BE2C (cell line): ENCODE measurements at regions not wholly inside any gene's neighbourhood (a gene's known extent, or its start where the extent isn't known, plus 50 kb on each side); places are given as distances from the start of the nearest gene placed in this dataset.
"Not testable (repeated sequence)": the region's sequence is repeated elsewhere in the genome, so short reads cannot be mapped to it uniquely, and the experiment has no call there.

Experiments
- DNase-seq: peaks from one replicate; pipeline ENCODE4 v3.0.0-alpha.2; 2020
- H3K27me3 ChIP-seq: fragments of 250-450 bp; sonication (Bioruptor Pico); 2 replicates; pipeline ENCODE4 v1.5.1; 2020; ENCODE audit warnings: mild to moderate bottlenecking
- H3K36me3 ChIP-seq: fragments of 250-450 bp; sonication (Bioruptor Pico); 2 replicates; pipeline ENCODE4 v1.5.1; 2020; ENCODE audit warnings: mild to moderate bottlenecking
- H3K4me1 ChIP-seq: fragments of 250-450 bp; sonication (Bioruptor Pico); 2 replicates; pipeline ENCODE4 v1.5.1; 2020
- H3K4me3 ChIP-seq: 2 replicates; pipeline ENCODE4 v1.5.1; 2011; ENCODE audit warnings: low read depth, low read length
- H3K9me3 ChIP-seq: fragments of 250-450 bp; sonication (Bioruptor Pico); 2 replicates; pipeline ENCODE4 v1.5.1; 2020
- TF ChIP-seq, protein P1 (sequence below): IDR thresholded peaks from 2 replicates; pipeline ENCODE4 v1.5.1; 2012; ENCODE audit warnings: mild to moderate bottlenecking, low read depth, low read length

DNA sequence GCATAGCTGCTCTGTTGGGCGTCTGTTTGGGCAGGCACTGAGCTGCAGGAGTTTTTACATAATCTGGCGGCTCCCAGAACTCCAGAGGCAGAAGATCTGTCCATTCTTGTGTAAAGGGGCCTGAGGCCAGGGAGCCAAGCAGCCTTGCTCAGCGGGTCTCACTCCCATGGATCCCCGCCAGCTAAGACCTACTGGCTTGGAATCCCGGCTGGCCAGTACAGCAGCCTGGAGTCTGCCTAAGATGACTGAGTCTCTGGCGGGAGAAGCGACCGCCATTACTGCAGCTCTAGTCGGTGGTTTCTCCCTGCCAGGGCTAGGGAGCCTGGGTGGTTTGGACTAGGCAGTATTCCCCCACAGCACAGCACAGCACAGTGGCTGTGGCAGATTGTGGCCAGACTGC is 268.4 kb upstream of the SYNCRIP start:
- TF ChIP-seq, protein P1, sequence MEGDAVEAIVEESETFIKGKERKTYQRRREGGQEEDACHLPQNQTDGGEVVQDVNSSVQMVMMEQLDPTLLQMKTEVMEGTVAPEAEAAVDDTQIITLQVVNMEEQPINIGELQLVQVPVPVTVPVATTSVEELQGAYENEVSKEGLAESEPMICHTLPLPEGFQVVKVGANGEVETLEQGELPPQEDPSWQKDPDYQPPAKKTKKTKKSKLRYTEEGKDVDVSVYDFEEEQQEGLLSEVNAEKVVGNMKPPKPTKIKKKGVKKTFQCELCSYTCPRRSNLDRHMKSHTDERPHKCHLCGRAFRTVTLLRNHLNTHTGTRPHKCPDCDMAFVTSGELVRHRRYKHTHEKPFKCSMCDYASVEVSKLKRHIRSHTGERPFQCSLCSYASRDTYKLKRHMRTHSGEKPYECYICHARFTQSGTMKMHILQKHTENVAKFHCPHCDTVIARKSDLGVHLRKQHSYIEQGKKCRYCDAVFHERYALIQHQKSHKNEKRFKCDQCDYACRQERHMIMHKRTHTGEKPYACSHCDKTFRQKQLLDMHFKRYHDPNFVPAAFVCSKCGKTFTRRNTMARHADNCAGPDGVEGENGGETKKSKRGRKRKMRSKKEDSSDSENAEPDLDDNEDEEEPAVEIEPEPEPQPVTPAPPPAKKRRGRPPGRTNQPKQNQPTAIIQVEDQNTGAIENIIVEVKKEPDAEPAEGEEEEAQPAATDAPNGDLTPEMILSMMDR, result no peak
- Histone ChIP-seq H3K27me3 (no peaks in the 10 kb centered on the region), H3K4me1 (no peaks in the 10 kb centered on the region), H3K36me3 (no peaks in the 10 kb centered on the region), H3K4me3 (no peak overlapping the region), H3K9me3 (no peaks in the 10 kb centered on the region)
- DNase-seq, result no peak

DNA sequence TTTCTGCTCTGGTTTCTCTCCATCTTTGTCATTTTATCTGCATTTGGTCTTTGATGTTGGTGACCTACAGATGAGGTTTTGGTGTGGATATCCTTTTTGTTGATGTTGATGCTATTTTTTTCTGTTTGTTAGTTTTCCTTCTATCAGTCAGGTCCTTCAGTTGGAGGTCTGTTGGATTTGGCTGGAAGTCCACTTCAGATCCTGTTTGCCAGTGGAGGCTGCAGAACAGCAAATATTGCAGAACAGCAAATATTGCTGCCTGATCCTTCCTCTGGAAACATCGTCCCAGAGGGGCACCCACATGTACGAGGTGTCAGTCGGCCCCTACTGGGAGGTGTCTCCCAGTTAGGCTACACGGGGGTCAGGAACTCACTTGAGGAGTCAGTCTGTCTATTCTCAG is 265.4 kb upstream of the SYNCRIP start:
- H3K9me3 ChIP-seq, H3K36me3 ChIP-seq, H3K4me1 ChIP-seq, DNase-seq, H3K27me3 ChIP-seq, H3K4me3 ChIP-seq: not testable (repeated sequence)

DNA sequence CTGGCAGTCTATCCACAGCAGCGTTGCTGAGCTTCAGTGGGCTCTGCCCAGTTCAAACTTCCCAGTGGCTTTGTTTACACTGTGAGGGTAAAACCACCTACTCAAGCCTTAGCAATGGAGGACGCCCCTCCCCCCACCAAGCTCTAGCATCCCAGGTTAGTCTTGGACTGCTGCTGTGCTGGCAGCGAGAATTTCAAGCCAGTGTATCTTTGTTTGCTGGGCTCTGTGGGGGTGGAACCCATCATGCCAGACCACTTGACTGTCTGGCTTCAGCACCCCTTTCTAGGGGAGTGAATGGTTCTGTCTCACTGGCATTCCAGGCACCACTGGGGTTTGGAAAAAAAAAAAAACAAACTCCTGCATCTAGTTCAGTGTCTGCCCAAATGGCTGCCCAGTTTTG is 249.7 kb upstream of the SYNCRIP start:
- Histone ChIP-seq H3K4me1 (no peaks in the 10 kb centered on the region), H3K9me3 (no peaks in the 10 kb centered on the region; the same call in 1 of the 2 replicates), H3K27me3 (no peaks in the 10 kb centered on the region), H3K4me3 (no peak overlapping the region), H3K36me3 (no peaks in the 10 kb centered on the region)
- TF ChIP-seq, protein P1, result no peak
- DNase-seq, result no peak

DNA sequence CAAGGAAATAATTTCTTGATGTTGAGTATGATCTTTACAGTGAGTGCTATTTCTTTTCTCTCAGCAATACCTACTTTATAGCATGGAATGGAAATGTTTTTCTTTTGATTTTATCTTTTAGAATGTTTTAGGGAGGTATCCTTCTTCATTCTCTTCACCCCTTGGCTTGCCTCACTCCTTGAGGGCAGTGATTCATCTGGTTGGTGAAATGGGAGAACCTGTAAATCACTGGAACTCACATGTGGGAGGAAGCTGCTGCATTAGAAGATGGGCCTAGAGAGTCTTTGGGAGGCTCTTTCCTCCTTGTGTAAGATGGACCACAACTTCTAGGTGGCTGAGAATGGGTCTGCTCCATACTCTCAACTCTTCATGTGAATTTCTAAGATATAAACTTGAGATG is 244.8 kb upstream of the SYNCRIP start:
- Histone ChIP-seq H3K27me3 (no peaks in the 10 kb centered on the region), H3K36me3 (no peaks in the 10 kb centered on the region), H3K4me3 (no peak overlapping the region), H3K4me1 (no peaks in the 10 kb centered on the region), H3K9me3 (no peaks in the 10 kb centered on the region)
- TF ChIP-seq, protein P1, result no peak
- DNase-seq, result no peak

DNA sequence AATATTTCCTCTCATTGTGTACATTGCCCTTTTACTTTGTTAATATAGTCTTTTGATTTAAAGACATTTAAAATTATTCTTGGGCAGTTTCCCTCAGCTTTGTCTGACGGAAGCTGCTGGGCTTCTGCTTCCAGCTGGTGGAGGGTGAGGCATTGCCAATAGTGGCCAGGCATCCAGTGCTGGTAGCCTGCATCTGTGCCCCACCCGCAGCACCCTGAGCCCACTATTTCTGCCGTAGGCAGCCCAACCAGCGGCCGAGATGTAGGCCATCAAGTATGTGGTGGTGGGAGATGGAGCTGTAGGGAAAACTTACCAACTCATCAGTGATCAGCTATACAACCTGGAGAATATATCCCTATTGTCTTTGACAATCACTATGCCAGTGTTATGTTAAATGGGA is 226.0 kb upstream of the SYNCRIP start:
- TF ChIP-seq, protein P1, result no peak
- Histone ChIP-seq H3K36me3 (no peaks in the 10 kb centered on the region), H3K4me1 (no peaks in the 10 kb centered on the region), H3K9me3 (no peaks in the 10 kb centered on the region), H3K4me3 (no peak overlapping the region), H3K27me3 (no peaks in the 10 kb centered on the region)
- no peak for DNase-seq

DNA sequence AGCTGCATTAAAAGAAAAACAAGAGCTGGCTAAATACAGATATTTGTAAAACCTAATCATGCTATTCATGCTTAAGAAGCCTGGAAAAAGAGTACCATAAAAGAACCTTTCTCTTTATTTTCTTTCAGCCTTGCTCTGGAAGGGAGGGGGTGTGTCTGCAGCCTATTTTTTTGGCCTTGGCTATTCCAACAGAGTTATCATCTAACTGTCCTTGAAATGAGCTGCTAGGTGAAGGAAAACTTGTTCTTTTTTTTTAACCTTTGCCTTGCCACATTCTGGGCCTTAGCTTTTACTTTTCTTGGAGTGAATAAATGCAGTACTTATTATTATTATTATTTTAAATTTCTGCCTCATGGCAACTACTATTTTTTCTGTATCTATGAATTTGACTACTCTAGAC is 224.9 kb upstream of the SYNCRIP start:
- H3K4me1 ChIP-seq, result no peaks in the 10 kb centered on the region
- no peak for DNase-seq
- no peaks in the 10 kb centered on the region for H3K27me3 ChIP-seq
- H3K4me3 ChIP-seq, result no peak overlapping the region
- no peaks in the 10 kb centered on the region for H3K9me3 ChIP-seq
- H3K36me3 ChIP-seq, result no peaks in the 10 kb centered on the region
- TF ChIP-seq, protein P1, result no peak

DNA sequence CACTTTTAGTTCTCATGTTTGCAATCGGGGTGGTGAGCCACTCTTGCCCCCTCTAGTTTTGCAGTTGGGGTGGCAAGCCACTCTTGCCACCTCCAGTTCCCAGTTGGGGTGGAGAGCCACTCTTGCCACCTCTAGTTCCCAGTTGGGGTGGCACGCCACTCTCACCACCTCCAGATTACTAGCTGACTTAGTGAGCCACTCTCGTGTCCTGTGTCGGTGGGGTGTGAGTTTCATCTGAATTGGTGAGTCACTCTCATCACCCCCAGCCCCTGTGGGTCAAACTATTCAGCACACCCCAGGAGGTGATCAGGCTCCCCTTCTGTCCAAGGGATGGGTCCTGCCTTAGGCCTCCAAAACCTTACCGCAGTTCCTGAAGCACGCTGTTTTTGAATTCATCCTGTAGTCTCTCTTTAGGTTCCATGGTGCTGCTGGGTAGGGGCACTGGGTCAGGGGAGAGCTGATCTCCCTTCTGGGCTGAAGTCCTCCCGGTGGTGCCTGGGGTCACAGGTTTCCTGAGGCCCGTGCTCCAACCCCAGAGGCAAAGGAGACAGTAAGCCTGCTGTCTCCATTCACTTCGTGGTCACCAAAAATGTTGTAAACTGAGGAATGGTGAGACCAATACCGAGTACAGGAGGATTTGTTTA is 224.2 kb upstream of the SYNCRIP start:
- H3K4me3 ChIP-seq, result no peak overlapping the region
- no peaks in the 10 kb centered on the region for H3K4me1 ChIP-seq
- H3K27me3 ChIP-seq, result no peaks in the 10 kb centered on the region
- DNase-seq, result no peak
- H3K9me3 ChIP-seq, result no peaks in the 10 kb centered on the region
- no peaks in the 10 kb centered on the region for H3K36me3 ChIP-seq
- TF ChIP-seq, protein P1, result no peak
